GM12874 (cell line): ENCODE measurements at regions not wholly inside any gene's neighbourhood (a gene's known extent, or its start where the extent isn't known, plus 50 kb on each side); places are given as distances from the start of the nearest gene placed in this dataset.

ENCODE experiments used
- TF ChIP-seq, protein P1 (sequence below): IDR thresholded peaks from 2 replicates; pipeline ENCODE4 v1.5.1; 2011; ENCODE audit warnings: low read depth, mild to moderate bottlenecking, control low read depth, low read length, moderate library complexity; ENCODE audit not compliant: insufficient read depth

GRCh38 chr14:80037349-80037748 lies 174.0 kb downstream of the DIO2 start:
- TF ChIP-seq, protein P1, sequence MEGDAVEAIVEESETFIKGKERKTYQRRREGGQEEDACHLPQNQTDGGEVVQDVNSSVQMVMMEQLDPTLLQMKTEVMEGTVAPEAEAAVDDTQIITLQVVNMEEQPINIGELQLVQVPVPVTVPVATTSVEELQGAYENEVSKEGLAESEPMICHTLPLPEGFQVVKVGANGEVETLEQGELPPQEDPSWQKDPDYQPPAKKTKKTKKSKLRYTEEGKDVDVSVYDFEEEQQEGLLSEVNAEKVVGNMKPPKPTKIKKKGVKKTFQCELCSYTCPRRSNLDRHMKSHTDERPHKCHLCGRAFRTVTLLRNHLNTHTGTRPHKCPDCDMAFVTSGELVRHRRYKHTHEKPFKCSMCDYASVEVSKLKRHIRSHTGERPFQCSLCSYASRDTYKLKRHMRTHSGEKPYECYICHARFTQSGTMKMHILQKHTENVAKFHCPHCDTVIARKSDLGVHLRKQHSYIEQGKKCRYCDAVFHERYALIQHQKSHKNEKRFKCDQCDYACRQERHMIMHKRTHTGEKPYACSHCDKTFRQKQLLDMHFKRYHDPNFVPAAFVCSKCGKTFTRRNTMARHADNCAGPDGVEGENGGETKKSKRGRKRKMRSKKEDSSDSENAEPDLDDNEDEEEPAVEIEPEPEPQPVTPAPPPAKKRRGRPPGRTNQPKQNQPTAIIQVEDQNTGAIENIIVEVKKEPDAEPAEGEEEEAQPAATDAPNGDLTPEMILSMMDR = no peak

- TF ChIP-seq, protein P1 = no peak
Observed at GRCh38 chr14:80024417-80024816, 186.9 kb downstream of the DIO2 start.

- TF ChIP-seq, protein P1 = no peak
Observed at GRCh38 chr14:80017795-80018194, 193.5 kb downstream of the DIO2 start.

DNA sequence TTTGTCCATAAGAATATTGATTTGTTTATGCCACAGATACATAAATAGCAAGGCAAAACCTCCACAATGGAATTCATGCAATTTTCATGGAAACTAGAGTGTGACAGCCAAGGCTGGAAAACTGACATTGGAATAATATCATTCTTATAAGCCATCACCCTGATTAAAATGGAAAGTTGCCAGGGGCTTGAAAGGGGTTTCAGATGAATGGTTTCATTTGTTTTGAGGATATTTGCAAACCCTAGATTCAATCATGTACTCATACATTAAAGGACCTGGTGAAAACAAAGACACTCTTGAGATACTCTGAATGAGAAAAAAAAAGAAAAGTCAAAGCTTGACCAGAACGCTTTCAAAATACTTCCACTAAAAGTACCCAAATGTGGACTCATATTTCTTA lies 205.7 kb downstream of the DIO2 start:
- TF ChIP-seq, protein P1 = no peak

- TF ChIP-seq, protein P1 = no peak
Observed at GRCh38 chr14:80004871-80005270, 206.4 kb downstream of the DIO2 start.

- TF ChIP-seq, protein P1 = no peak
Observed at GRCh38 chr14:80003138-80003537, 208.2 kb downstream of the DIO2 start.

- TF ChIP-seq, protein P1 = no peak
Observed at GRCh38 chr14:79997509-79998208, 213.6 kb downstream of the DIO2 start.
